Putamen (tissue), 1 donor: ENCODE measurements at regions not wholly inside any gene's neighbourhood (a gene's known extent, or its start where the extent isn't known, plus 50 kb on each side); places are given as distances from the start of the nearest gene placed in this dataset.

Source experiments
- DNase-seq: peaks from one replicate; pipeline ENCODE4 v3.0.0-alpha.2; 2016; ENCODE audit warnings: low spot score

GRCh38 chr7:36096460-36097095, 56.5 kb upstream of the EEPD1 start:
- no peak for DNase-seq

- no peak for DNase-seq
Observed at GRCh38 chr7:36098096-36098495, 55.0 kb upstream of the EEPD1 start.

- DNase-seq = no peak
Observed at GRCh38 chr7:36100226-36100625, 52.8 kb upstream of the EEPD1 start.

GRCh38 chr7:36100634-36101033, 52.4 kb upstream of the EEPD1 start:
- no peak for DNase-seq
